SU-DHL-6 (cell line): ENCODE measurements at regions not wholly inside any gene's neighbourhood (a gene's known extent, or its start where the extent isn't known, plus 50 kb on each side); places are given as distances from the start of the nearest gene placed in this dataset.
"Not testable (repeated sequence)": the region's sequence is repeated elsewhere in the genome, so short reads cannot be mapped to it uniquely, and the experiment has no call there.

ENCODE experiments used
- EZH2phosphoT487 ChIP-seq: fragments of 200-600 bp; sonication (generic), shearing (Covaris generic); conservative IDR thresholded peaks from 2 replicates; pipeline ENCODE4 v1.6.1; 2018; ENCODE audit warnings: mild to moderate bottlenecking, antibody characterized with exemption, low read length, moderate library complexity, mixed read lengths
- TF ChIP-seq, protein P1 (sequence below): fragments of 200-600 bp; sonication (generic); IDR thresholded peaks from one replicate; pipeline ENCODE4 v1.5.1; 2017; ENCODE audit warnings: antibody characterized with exemption, mild to moderate bottlenecking, low read length, moderate library complexity; ENCODE audit not compliant: insufficient read depth, poor library complexity, severe bottlenecking

DNA sequence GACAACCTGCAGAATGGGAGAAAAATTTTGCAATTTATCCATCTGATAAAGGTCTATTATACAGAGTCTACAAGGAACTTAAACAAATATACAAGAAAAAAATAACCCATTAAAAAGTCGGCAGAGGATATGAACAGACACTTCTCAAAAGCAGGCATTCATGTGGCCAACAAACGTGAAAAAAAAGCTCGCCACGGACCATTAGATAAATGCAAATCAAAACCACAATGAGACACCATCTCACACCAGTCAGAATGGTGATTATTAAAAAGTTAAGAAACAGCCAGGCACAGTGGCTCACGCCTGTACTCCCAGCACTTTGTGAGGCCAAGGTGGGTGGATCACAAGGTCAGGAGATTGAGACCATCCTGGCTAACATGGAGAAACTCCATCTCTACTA is 112.2 kb downstream of the ZNF622 start:
- TF ChIP-seq, protein P1, sequence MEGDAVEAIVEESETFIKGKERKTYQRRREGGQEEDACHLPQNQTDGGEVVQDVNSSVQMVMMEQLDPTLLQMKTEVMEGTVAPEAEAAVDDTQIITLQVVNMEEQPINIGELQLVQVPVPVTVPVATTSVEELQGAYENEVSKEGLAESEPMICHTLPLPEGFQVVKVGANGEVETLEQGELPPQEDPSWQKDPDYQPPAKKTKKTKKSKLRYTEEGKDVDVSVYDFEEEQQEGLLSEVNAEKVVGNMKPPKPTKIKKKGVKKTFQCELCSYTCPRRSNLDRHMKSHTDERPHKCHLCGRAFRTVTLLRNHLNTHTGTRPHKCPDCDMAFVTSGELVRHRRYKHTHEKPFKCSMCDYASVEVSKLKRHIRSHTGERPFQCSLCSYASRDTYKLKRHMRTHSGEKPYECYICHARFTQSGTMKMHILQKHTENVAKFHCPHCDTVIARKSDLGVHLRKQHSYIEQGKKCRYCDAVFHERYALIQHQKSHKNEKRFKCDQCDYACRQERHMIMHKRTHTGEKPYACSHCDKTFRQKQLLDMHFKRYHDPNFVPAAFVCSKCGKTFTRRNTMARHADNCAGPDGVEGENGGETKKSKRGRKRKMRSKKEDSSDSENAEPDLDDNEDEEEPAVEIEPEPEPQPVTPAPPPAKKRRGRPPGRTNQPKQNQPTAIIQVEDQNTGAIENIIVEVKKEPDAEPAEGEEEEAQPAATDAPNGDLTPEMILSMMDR = not testable (repeated sequence)
- TF ChIP-seq EZH2phosphoT487 = not testable (repeated sequence)
